Large intestine (tissue), 3 donors: ENCODE measurements at regions not wholly inside any gene's neighbourhood (a gene's known extent, or its start where the extent isn't known, plus 50 kb on each side); places are given as distances from the start of the nearest gene placed in this dataset.

Experiments used
- DNase-seq, 2 donors: peaks; one replicate each; pipeline versions ENCODE4 v3.0.0 to v3.0.0-alpha.2; 2013
- H3K27ac ChIP-seq: one replicate; pipeline ENCODE4 v1.5.1; 2013; ENCODE audit warnings: low read length
- H3K27me3 ChIP-seq: 2 replicates; pipeline ENCODE4 v1.6.1; 2013; ENCODE audit warnings: low read length; ENCODE audit not compliant: control insufficient read depth, insufficient read depth
- H3K36me3 ChIP-seq: 2 replicates; pipeline ENCODE4 v1.6.1; 2013; ENCODE audit warnings: low read length; ENCODE audit not compliant: control insufficient read depth, insufficient read depth
- H3K4me1 ChIP-seq: one replicate; pipeline ENCODE4 v1.6.1; 2013; ENCODE audit warnings: low read length; ENCODE audit not compliant: control insufficient read depth, insufficient read depth
- H3K4me3 ChIP-seq: one replicate; pipeline ENCODE4 v1.5.1; 2013; ENCODE audit warnings: low read length
- H3K9me3 ChIP-seq: one replicate; pipeline ENCODE4 v1.6.1; 2013; ENCODE audit warnings: mild to moderate bottlenecking, low read depth, low read length, moderate library complexity; ENCODE audit not compliant: control insufficient read depth
- WGBS: methylation state at CpG from one replicate; pipeline ENCODE4 v1.1.5; 2013; ENCODE audit warnings: low lambda C conversion rate; ENCODE audit not compliant: insufficient coverage; 5-methylcytosine and 5-hydroxymethylcytosine counted together

- WGBS, result 70% methylated on average over 2 of the region's 5 CpGs
- DNase-seq, result no peak
- Histone ChIP-seq H3K4me1 (no peaks in the 10 kb centered on the region), H3K27ac (no peak overlapping the region), H3K36me3 (no peaks in the 10 kb centered on the region), H3K4me3 (no peak overlapping the region), H3K27me3 (no peaks in the 10 kb centered on the region), H3K9me3 (no peaks in the 10 kb centered on the region)
Observed at GRCh38 chr10:126722726-126723125, 52.2 kb upstream of the C10orf90 start.

GRCh38 chr10:126723226-126723625 lies 52.7 kb upstream of the C10orf90 start:
- Histone ChIP-seq H3K4me1 (no peaks in the 10 kb centered on the region), H3K27me3 (no peaks in the 10 kb centered on the region), H3K9me3 (no peaks in the 10 kb centered on the region), H3K36me3 (no peaks in the 10 kb centered on the region), H3K27ac (no peak overlapping the region), H3K4me3 (no peak overlapping the region)
- no CpG with 5 or more reads among the region's 5 CpGs for WGBS
- DNase-seq, result no peak

GRCh38 chr10:126729314-126729870 lies 58.9 kb upstream of the C10orf90 start:
- no CpG with 5 or more reads among the region's 6 CpGs for WGBS
- no peaks in the 10 kb centered on the region for H3K4me1 ChIP-seq

GRCh38 chr10:126730856-126731609 lies 60.5 kb upstream of the C10orf90 start:
- no peaks in the 10 kb centered on the region for H3K9me3 ChIP-seq
- peaks cover 4% of the 10 kb centered on the region for H3K27me3 ChIP-seq
- 80% methylated on average over 2 of the region's 4 CpGs for WGBS
- no peaks in the 10 kb centered on the region for H3K36me3 ChIP-seq
- H3K27ac ChIP-seq, result no peak overlapping the region
- H3K4me3 ChIP-seq, result no peak overlapping the region
- H3K4me1 ChIP-seq, result no peaks in the 10 kb centered on the region
- DNase-seq, result no peak

More at GRCh38 chr10:126729314-126729870, 58.9 kb upstream of the C10orf90 start:
- peaks cover 4% of the 10 kb centered on the region for H3K27me3 ChIP-seq
- no peaks in the 10 kb centered on the region for H3K9me3 ChIP-seq
- no peaks in the 10 kb centered on the region for H3K36me3 ChIP-seq
- H3K27ac ChIP-seq, result no peak overlapping the region
- no peak overlapping the region for H3K4me3 ChIP-seq
- DNase-seq, result no peak

- H3K27ac ChIP-seq, result no peak overlapping the region
- no peak overlapping the region for H3K4me3 ChIP-seq
- no peak for DNase-seq
Observed at GRCh38 chr10:126731610-126731990, 61.1 kb upstream of the C10orf90 start.

GRCh38 chr10:126732308-126732707 lies 61.8 kb upstream of the C10orf90 start:
- no peak overlapping the region for H3K27ac ChIP-seq
- WGBS, result no CpG with 5 or more reads among the region's 5 CpGs
- no peak for DNase-seq

More at GRCh38 chr10:126731610-126731990, 61.1 kb upstream of the C10orf90 start:
- H3K4me1 ChIP-seq, result no peaks in the 10 kb centered on the region
- H3K36me3 ChIP-seq, result no peaks in the 10 kb centered on the region
- peaks cover 4% of the 10 kb centered on the region for H3K27me3 ChIP-seq
- H3K9me3 ChIP-seq, result no peaks in the 10 kb centered on the region

GRCh38 chr10:126732868-126733267 lies 62.4 kb upstream of the C10orf90 start:
- Histone ChIP-seq H3K36me3 (no peaks in the 10 kb centered on the region), H3K4me1 (no peaks in the 10 kb centered on the region), H3K9me3 (no peaks in the 10 kb centered on the region), H3K4me3 (no peak overlapping the region), H3K27ac (no peak overlapping the region), H3K27me3 (peaks cover 4% of the 10 kb centered on the region)
- no peak for DNase-seq
- WGBS, result 86% methylated on average over 1 of the region's 5 CpGs

More at GRCh38 chr10:126732308-126732707, 61.8 kb upstream of the C10orf90 start:
- H3K9me3 ChIP-seq, result no peaks in the 10 kb centered on the region
- peaks cover 4% of the 10 kb centered on the region for H3K27me3 ChIP-seq
- no peak overlapping the region for H3K4me3 ChIP-seq
- no peaks in the 10 kb centered on the region for H3K36me3 ChIP-seq
- no peaks in the 10 kb centered on the region for H3K4me1 ChIP-seq

GRCh38 chr10:126734015-126734414 lies 63.5 kb upstream of the C10orf90 start:
- no peaks in the 10 kb centered on the region for H3K36me3 ChIP-seq
- WGBS, result no CpG with 5 or more reads among the region's 3 CpGs
- no peak overlapping the region for H3K4me3 ChIP-seq
- H3K4me1 ChIP-seq, result no peaks in the 10 kb centered on the region
- peaks cover 5% of the 10 kb centered on the region for H3K27me3 ChIP-seq
- DNase-seq, result no peak
- H3K27ac ChIP-seq, result no peak overlapping the region
- no peaks in the 10 kb centered on the region for H3K9me3 ChIP-seq

- Histone ChIP-seq H3K4me1 (no peaks in the 10 kb centered on the region), H3K27ac (no peak overlapping the region), H3K36me3 (no peaks in the 10 kb centered on the region), H3K9me3 (no peaks in the 10 kb centered on the region), H3K4me3 (no peak overlapping the region), H3K27me3 (peaks cover 7% of the 10 kb centered on the region)
- no CpG with 5 or more reads among the region's 3 CpGs for WGBS
- no peak for DNase-seq
Observed at GRCh38 chr10:126734967-126735366, 64.5 kb upstream of the C10orf90 start.

- Histone ChIP-seq H3K4me1 (no peaks in the 10 kb centered on the region), H3K9me3 (no peaks in the 10 kb centered on the region), H3K27ac (no peak overlapping the region), H3K4me3 (no peak overlapping the region), H3K36me3 (no peaks in the 10 kb centered on the region), H3K27me3 (peaks cover 7% of the 10 kb centered on the region)
- WGBS, result 86% methylated on average over 1 of the region's 5 CpGs
- no peak for DNase-seq
Observed at GRCh38 chr10:126736142-126736541, 65.6 kb upstream of the C10orf90 start.

GRCh38 chr10:126736727-126737126 lies 66.2 kb upstream of the C10orf90 start:
- no peaks in the 10 kb centered on the region for H3K4me1 ChIP-seq
- WGBS, result 57% methylated on average over 1 of the region's 2 CpGs
- H3K4me3 ChIP-seq, result no peak overlapping the region
- H3K27ac ChIP-seq, result no peak overlapping the region
- H3K36me3 ChIP-seq, result no peaks in the 10 kb centered on the region
- no peaks in the 10 kb centered on the region for H3K9me3 ChIP-seq
- DNase-seq, result no peak
- H3K27me3 ChIP-seq, result peaks cover 7% of the 10 kb centered on the region
